Heart right ventricle (tissue), 16 donors: ENCODE measurements at regions not wholly inside any gene's neighbourhood (a gene's known extent, or its start where the extent isn't known, plus 50 kb on each side); places are given as distances from the start of the nearest gene placed in this dataset.
"Not testable (repeated sequence)": the region's sequence is repeated elsewhere in the genome, so short reads cannot be mapped to it uniquely, and the experiment has no call there.

Experiments used
- ATAC-seq, 8 donors: fragments of 200-7000 bp; cut with Tn5 transposase; one replicate each; pipeline ENCODE4 v1.9.1; 2020; ENCODE audit warnings: mild to moderate bottlenecking in 8 of 8, moderate library complexity in 8 of 8, moderate number of reproducible peaks in 1 of 8
- DNase-seq, 2 donors: peaks; one replicate each; pipeline ENCODE4 v3.0.0-alpha.2; 2020
- H3K27ac ChIP-seq, 10 donors: fragments of 200-600 bp; sonication (generic) in 2 of 10; one replicate each; pipeline versions ENCODE4 v1.5.0 to v1.8.0; 2020 to 2022; ENCODE audit warnings: mild to moderate bottlenecking in 3 of 10
- H3K27me3 ChIP-seq, 7 donors: fragments of 200-600 bp; one replicate each; pipeline ENCODE4 v1.8.0; 2021 to 2022; ENCODE audit warnings: mild to moderate bottlenecking in 2 of 7
- H3K36me3 ChIP-seq, 9 donors: fragments of 200-600 bp; sonication (generic) in 1 of 9; one replicate each; pipeline versions ENCODE4 v1.5.0 to v1.8.0; 2020 to 2022; ENCODE audit warnings: mild to moderate bottlenecking in 2 of 9
- H3K4me1 ChIP-seq, 9 donors: fragments of 200-600 bp; sonication (generic) in 1 of 9; one replicate each; pipeline versions ENCODE4 v1.5.0 to v1.8.0; 2020 to 2022; ENCODE audit warnings: mild to moderate bottlenecking in 4 of 9
- H3K4me3 ChIP-seq, 10 donors: fragments of 200-600 bp; sonication (generic) in 2 of 10; one replicate each; pipeline versions ENCODE4 v1.5.0 to v1.8.0; 2020 to 2022; ENCODE audit warnings: mild to moderate bottlenecking in 7 of 10, moderate library complexity in 2 of 10
- H3K9me3 ChIP-seq, 11 donors: fragments of 200-600 bp in 10 of 11; sonication (generic) in 2 of 11; one replicate each; pipeline versions ENCODE4 v1.5.0 to v1.8.0; 2013 to 2022; ENCODE audit warnings: mild to moderate bottlenecking in 2 of 11, control low read depth in 1 of 11, moderate library complexity in 1 of 11
- WGBS, 2 donors: extraction: QIAGEN DNeasy Blood & Tissue Kit; methylation state at CpG; one replicate each; pipeline ENCODE4 v1.1.7; 2013; ENCODE audit warnings: inconsistent platforms in 1 of 2; 5-methylcytosine and 5-hydroxymethylcytosine counted together
- intact Hi-C, 10 donors: fragments of 100-400 bp; cut with DNase I; formaldehyde crosslinking; loops; one replicate each; pipeline versions ENCODE4 v1.11.1 to v1.14.2; 2022
- TF ChIP-seq, protein P1 (sequence below), 9 donors: fragments of 200-600 bp; sonication (generic) in 2 of 9; IDR thresholded peaks; one replicate each; pipeline versions ENCODE4 v1.5.0 to v1.8.0; 2021 to 2022; ENCODE audit warnings: antibody characterized with exemption in 9 of 9, mild to moderate bottlenecking in 5 of 9, moderate library complexity in 1 of 9
- donor health status: Arrhythmogenic right ventricular cardiomyopathy.
- donor health status: ischemic (EF 13 %, LVEDD 7.1; RV severe dilation, severe dysfunction).
- donor health status: healthy with polysubstance abuse.
- donor health status: DM: no; HTN: yes; CAD: no.
- donor health status: DM: no; HTN: no; CAD: no.
- donor health status: ischemic (EF 25% LVEDD 6.9; RV normal size, moderate dysfunction).
- donor health status: ischemic (EF 25% LVEDD 5.7; RV mildly dilated, moderate dysfunction).
- donor health status: healthy.
- donor health status: DM: yes; HTN: yes; CAD: no.
- donor health status: Ischemic cardiomyopathy.
- donor health status: ischemic (EF 35%, LVEDD 5.7; RV mildly dilated, moderate dysfunction).
- donor health status: nonischemic (EF 11% LVEDD 7.7; RV severe dilation, severe dysfunction).
- donor health status: DM: yes; HTN: yes; CAD: no.
- donor health status: PGD.
- donor health status: ischemic (EF 29% LVEDD 5.4; RV normal size, mild dysfunction).
- donor health status: nonischemic (EF 23%, LVEDD 6.1; RV moderate dilation, normal function).

DNA sequence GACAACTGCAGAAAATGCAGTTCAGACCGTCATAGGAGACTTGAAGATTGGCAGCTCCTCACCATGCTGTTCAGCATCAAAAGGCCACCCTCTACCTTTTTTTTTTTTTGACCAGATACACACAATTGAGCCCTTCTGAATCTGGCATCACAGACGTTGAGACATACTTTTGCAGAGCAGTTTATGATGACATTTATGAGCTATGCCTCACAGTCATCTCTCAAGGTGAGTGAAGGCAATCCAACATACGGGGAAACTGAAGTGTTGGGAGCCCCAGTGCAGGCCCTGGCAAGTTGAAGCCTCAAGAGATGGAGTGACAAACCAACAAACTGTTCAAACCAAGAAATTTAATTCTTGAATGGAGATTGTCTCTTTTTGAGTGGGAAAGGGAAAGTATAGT, 83.6 kb upstream of the DLX6 start:
- TF ChIP-seq, protein P1, sequence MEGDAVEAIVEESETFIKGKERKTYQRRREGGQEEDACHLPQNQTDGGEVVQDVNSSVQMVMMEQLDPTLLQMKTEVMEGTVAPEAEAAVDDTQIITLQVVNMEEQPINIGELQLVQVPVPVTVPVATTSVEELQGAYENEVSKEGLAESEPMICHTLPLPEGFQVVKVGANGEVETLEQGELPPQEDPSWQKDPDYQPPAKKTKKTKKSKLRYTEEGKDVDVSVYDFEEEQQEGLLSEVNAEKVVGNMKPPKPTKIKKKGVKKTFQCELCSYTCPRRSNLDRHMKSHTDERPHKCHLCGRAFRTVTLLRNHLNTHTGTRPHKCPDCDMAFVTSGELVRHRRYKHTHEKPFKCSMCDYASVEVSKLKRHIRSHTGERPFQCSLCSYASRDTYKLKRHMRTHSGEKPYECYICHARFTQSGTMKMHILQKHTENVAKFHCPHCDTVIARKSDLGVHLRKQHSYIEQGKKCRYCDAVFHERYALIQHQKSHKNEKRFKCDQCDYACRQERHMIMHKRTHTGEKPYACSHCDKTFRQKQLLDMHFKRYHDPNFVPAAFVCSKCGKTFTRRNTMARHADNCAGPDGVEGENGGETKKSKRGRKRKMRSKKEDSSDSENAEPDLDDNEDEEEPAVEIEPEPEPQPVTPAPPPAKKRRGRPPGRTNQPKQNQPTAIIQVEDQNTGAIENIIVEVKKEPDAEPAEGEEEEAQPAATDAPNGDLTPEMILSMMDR (IDR thresholded peaks at IDR 0.05): no peak
- no peaks in the 10 kb centered on the region for H3K36me3 ChIP-seq
- H3K9me3 ChIP-seq: no peaks in the 10 kb centered on the region
- H3K4me1 ChIP-seq: no peaks in the 10 kb centered on the region
- ATAC-seq (no peak), DNase-seq (no peak)
- H3K27ac ChIP-seq: no peak overlapping the region
- H3K27me3 ChIP-seq: peaks cover 0 to 15% (median 4%) of the 10 kb centered on the region in 7 donors
- WGBS, 2 donors: 51 to 58% methylated on average over 3 of the region's 3 CpGs
- intact Hi-C loops: no loop called here
- no peak overlapping the region for H3K4me3 ChIP-seq

DNA sequence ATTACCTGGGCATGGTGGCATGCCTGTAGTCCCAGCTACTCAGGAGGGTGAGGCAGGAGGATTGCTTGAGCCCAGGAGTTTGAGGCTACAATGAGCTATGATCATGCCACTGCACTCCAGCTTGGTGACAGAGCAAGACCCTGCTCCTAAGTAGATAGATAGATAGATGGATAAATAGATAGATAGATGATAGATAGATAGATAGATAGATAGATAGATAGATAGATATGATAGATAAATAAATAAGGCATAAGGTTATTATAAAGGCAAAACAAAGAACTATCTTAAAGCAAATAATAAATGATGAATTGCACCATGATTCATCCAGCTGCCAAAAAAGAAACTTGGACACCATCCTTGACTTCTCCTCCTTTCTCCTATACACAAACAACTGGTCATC, 82.0 kb upstream of the DLX6 start:
- ATAC-seq, H3K4me1 ChIP-seq, H3K4me3 ChIP-seq, H3K27ac ChIP-seq, H3K9me3 ChIP-seq, intact Hi-C loops, DNase-seq, H3K36me3 ChIP-seq: not testable (repeated sequence)
- peaks cover 0 to 15% (median 4%) of the 10 kb centered on the region in 7 donors for H3K27me3 ChIP-seq

DNA sequence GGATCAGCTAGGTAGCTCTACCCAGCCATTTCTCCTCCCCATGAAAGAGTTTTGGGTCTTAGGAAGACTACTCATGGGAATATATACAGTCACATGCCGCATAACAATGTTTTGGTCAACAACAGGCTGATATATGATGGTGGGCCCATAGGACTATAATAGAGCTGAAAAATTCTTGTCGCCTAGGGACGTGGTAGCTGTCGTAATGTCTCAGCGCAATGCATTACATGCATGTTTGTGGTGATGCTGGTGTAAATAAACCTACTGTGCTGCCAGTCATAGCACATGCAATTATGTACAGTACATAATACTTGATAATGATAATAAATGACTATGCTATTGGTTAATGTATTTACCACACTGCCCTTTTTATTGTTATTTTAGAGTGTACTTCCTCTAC, 78.2 kb upstream of the DLX6 start:
- H3K9me3 ChIP-seq: no peaks in the 10 kb centered on the region
- no peaks in the 10 kb centered on the region for H3K36me3 ChIP-seq
- DNase-seq (no peak), ATAC-seq (no peak)
- WGBS, 2 donors: 86 to 92% methylated on average over 5 of the region's 5 CpGs
- H3K4me3 ChIP-seq: no peak overlapping the region
- TF ChIP-seq, protein P1 (IDR thresholded peaks at IDR 0.05): no peak
- no peak overlapping the region for H3K27ac ChIP-seq
- intact Hi-C loops: no loop called here
- H3K27me3 ChIP-seq: peaks cover 0 to 15% (median 4%) of the 10 kb centered on the region in 7 donors
- H3K4me1 ChIP-seq: no peaks in the 10 kb centered on the region

DNA sequence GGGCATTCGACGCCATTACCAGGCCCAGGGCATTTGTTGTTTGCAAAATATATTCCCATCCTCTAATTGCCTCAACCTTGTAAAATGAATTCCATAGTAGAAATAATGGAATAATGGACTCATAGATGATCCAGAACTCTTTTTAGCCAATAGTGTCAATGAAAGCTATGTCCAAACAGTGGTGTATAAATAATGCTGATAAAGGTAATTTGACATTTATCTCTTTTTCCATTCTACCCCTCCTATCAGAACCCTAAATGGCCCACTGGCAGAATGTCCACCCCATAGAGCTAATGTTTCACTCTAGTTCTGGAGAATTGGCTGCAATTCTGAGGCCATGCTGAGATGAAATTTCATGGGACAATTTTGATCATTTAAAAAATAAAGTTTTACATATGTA, 76.4 kb upstream of the DLX6 start:
- WGBS, 2 donors: 64 to 86% methylated on average over 2 of the region's 2 CpGs

DNA sequence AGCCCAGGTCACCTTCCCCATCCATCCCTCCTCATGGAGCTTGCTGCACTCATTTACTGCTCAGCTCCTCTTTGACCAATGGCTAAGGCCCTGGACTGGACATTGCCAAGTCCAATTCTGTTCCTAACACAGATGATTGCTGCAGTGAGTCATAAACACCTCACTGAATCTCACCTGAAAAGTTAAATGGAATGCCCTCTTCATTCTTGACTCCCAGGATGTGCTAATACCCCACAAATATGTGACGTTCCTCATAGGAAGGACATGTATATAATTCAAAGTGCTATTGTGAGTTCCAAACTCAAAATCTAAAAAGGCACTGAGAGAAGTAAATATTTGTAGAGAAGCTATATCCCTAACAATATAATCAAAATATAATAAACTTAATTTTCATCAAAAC, 73.5 kb upstream of the DLX6 start:
- H3K4me1 ChIP-seq: no peaks in the 10 kb centered on the region
- intact Hi-C loops: no loop called here

More for the DNA sequence above, 76.4 kb upstream of the DLX6 start:
- H3K36me3 ChIP-seq: no peaks in the 10 kb centered on the region
- no peak overlapping the region for H3K27ac ChIP-seq
- no peak for DNase-seq
- no peak for ATAC-seq
- H3K27me3 ChIP-seq: peaks cover 0 to 7% (median 4%) of the 10 kb centered on the region in 7 donors
- TF ChIP-seq, protein P1 (IDR thresholded peaks at IDR 0.05): no peak
- H3K4me1 ChIP-seq: no peaks in the 10 kb centered on the region
- no peak overlapping the region for H3K4me3 ChIP-seq
- intact Hi-C loops: no loop called here
- no peaks in the 10 kb centered on the region for H3K9me3 ChIP-seq

More for the DNA sequence above, 73.5 kb upstream of the DLX6 start:
- Histone ChIP-seq H3K27ac (no peak overlapping the region), H3K4me3 (no peak overlapping the region), H3K9me3 (no peaks in the 10 kb centered on the region), H3K36me3 (no peaks in the 10 kb centered on the region), H3K27me3 (peaks cover 0 to 4% (median 0%) of the 10 kb centered on the region in 7 donors)
- no peak for DNase-seq
- WGBS, 2 donors: 84 to 86% methylated on average over 1 of the region's 1 CpG
- no peak for ATAC-seq
- TF ChIP-seq, protein P1 (IDR thresholded peaks at IDR 0.05): no peak
